A549 (cell line): ENCODE measurements at regions not wholly inside any gene's neighbourhood (a gene's known extent, or its start where the extent isn't known, plus 50 kb on each side); places are given as distances from the start of the nearest gene placed in this dataset.

Experiments
- CHD2 ChIP-seq: fragments of 150-350 bp; IDR thresholded peaks from 2 replicates; pipeline ENCODE4 v1.6.1; 2014; ENCODE audit warnings: low read length; ENCODE audit not compliant: partially characterized antibody
- EP300 ChIP-seq, 2 experiments: fragments of >200 bp; sonication (Bioruptor Twin); formaldehyde crosslinking; IDR thresholded peaks; 2 replicates in 1 of 2; 3 replicates in 1 of 2; pipeline ENCODE4 v1.6.1; 2016 to 2017
- FOSL2 ChIP-seq, 2 experiments: fragments of 450-650 bp in 1 of 2; fragments of >200 bp in 1 of 2; sonication (Bioruptor Twin) in 1 of 2; formaldehyde crosslinking; IDR thresholded peaks; 2 replicates each; pipeline versions ENCODE4 v1.5.0 to v1.6.1; 2016 to 2020; ENCODE audit warnings: mild to moderate bottlenecking in 1 of 2, moderate library complexity in 1 of 2
- HDAC2 ChIP-seq: fragments of 200-600 bp; sonication (generic); IDR thresholded peaks from 2 replicates; pipeline ENCODE4 v1.6.1; 2016
- JUNB ChIP-seq: fragments of >200 bp; sonication (Bioruptor Twin); formaldehyde crosslinking; IDR thresholded peaks from 2 replicates; pipeline ENCODE4 v1.6.1; 2016
- POLR2A ChIP-seq: IDR thresholded peaks from 2 replicates; pipeline ENCODE4 v1.6.1; 2012; ENCODE audit warnings: mild to moderate bottlenecking, low read length
- POLR2AphosphoS2 ChIP-seq: conservative IDR thresholded peaks from 2 replicates; pipeline ENCODE4 v1.6.1; 2012; ENCODE audit warnings: low read length, improper control_type of control experiment, inconsistent platforms
- USF2 ChIP-seq: fragments of 450-650 bp; IDR thresholded peaks from 2 replicates; pipeline ENCODE4 v1.6.1; 2014; ENCODE audit warnings: antibody characterized with exemption
- TF ChIP-seq, protein P1 (sequence below): fragments of >200 bp; sonication (Bioruptor Twin); formaldehyde crosslinking; IDR thresholded peaks from 3 replicates; pipeline ENCODE4 v1.5.1; 2016
- TF ChIP-seq, protein P2 (sequence below): fragments of >200 bp; sonication (Bioruptor Twin); formaldehyde crosslinking; IDR thresholded peaks from 3 replicates; pipeline ENCODE4 v1.6.1; 2016
- TF ChIP-seq, protein P3 (sequence below): fragments of 150-350 bp; IDR thresholded peaks from 2 replicates; pipeline ENCODE4 v1.6.1; 2014; ENCODE audit warnings: low read depth, mild to moderate bottlenecking, low read length

GRCh38 chr18:44508474-44508873, 172.2 kb upstream of the SETBP1 start:
- TF ChIP-seq USF2, result no peak
- no peak for TF ChIP-seq HDAC2
- TF ChIP-seq POLR2A, result no peak
- TF ChIP-seq, protein P1, sequence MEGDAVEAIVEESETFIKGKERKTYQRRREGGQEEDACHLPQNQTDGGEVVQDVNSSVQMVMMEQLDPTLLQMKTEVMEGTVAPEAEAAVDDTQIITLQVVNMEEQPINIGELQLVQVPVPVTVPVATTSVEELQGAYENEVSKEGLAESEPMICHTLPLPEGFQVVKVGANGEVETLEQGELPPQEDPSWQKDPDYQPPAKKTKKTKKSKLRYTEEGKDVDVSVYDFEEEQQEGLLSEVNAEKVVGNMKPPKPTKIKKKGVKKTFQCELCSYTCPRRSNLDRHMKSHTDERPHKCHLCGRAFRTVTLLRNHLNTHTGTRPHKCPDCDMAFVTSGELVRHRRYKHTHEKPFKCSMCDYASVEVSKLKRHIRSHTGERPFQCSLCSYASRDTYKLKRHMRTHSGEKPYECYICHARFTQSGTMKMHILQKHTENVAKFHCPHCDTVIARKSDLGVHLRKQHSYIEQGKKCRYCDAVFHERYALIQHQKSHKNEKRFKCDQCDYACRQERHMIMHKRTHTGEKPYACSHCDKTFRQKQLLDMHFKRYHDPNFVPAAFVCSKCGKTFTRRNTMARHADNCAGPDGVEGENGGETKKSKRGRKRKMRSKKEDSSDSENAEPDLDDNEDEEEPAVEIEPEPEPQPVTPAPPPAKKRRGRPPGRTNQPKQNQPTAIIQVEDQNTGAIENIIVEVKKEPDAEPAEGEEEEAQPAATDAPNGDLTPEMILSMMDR, result no peak
- TF ChIP-seq FOSL2 (IDR thresholded peaks at IDR 0.05), result no peak
- TF ChIP-seq FOSL2 (CRISPR knock-in tag; IDR thresholded peaks at IDR 0.05), result no peak
- TF ChIP-seq, protein P2, sequence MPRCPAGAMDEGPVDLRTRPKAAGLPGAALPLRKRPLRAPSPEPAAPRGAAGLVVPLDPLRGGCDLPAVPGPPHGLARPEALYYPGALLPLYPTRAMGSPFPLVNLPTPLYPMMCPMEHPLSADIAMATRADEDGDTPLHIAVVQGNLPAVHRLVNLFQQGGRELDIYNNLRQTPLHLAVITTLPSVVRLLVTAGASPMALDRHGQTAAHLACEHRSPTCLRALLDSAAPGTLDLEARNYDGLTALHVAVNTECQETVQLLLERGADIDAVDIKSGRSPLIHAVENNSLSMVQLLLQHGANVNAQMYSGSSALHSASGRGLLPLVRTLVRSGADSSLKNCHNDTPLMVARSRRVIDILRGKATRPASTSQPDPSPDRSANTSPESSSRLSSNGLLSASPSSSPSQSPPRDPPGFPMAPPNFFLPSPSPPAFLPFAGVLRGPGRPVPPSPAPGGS, result no peak
- TF ChIP-seq, protein P3, sequence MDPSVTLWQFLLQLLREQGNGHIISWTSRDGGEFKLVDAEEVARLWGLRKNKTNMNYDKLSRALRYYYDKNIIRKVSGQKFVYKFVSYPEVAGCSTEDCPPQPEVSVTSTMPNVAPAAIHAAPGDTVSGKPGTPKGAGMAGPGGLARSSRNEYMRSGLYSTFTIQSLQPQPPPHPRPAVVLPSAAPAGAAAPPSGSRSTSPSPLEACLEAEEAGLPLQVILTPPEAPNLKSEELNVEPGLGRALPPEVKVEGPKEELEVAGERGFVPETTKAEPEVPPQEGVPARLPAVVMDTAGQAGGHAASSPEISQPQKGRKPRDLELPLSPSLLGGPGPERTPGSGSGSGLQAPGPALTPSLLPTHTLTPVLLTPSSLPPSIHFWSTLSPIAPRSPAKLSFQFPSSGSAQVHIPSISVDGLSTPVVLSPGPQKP, result no peak
- TF ChIP-seq EP300 (IDR thresholded peaks at IDR 0.05), result no peak
- TF ChIP-seq CHD2, result no peak
- TF ChIP-seq POLR2AphosphoS2, result no peak
- no peak for TF ChIP-seq JUNB
